PC-9 (cell line): ENCODE measurements at regions not wholly inside any gene's neighbourhood (a gene's known extent, or its start where the extent isn't known, plus 50 kb on each side); places are given as distances from the start of the nearest gene placed in this dataset.

Experiments
- EZH2 ChIP-seq: fragments of 200-600 bp; sonication (generic); IDR thresholded peaks from 2 replicates; pipeline ENCODE4 v1.8.0; 2017; ENCODE audit warnings: antibody characterized with exemption, low read depth
- TF ChIP-seq, protein P1 (sequence below): fragments of 200-600 bp; sonication (generic); conservative IDR thresholded peaks from 2 replicates; pipeline ENCODE4 v1.6.1; 2017; ENCODE audit warnings: mixed run types, antibody characterized with exemption, mild to moderate bottlenecking, moderate library complexity

DNA sequence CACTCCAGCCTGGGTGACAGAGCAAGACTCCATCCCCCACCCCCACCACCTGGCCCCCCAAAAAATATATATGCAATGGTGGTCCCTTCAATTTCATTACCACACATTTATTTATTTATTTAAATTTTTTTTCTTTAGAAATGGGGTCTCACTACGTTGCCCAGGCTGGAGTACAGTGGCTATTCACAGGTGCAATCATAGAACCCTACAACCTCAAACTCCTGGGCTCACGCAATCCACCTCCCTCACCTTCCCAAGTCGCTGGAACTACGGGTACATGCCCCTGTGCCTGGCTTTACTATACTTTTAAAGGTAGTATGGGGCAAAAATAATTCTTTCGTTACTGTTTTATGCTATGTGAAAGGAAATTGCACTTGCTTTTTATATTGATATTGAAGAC lies 50.9 kb upstream of the EP300 start:
- TF ChIP-seq, protein P1, sequence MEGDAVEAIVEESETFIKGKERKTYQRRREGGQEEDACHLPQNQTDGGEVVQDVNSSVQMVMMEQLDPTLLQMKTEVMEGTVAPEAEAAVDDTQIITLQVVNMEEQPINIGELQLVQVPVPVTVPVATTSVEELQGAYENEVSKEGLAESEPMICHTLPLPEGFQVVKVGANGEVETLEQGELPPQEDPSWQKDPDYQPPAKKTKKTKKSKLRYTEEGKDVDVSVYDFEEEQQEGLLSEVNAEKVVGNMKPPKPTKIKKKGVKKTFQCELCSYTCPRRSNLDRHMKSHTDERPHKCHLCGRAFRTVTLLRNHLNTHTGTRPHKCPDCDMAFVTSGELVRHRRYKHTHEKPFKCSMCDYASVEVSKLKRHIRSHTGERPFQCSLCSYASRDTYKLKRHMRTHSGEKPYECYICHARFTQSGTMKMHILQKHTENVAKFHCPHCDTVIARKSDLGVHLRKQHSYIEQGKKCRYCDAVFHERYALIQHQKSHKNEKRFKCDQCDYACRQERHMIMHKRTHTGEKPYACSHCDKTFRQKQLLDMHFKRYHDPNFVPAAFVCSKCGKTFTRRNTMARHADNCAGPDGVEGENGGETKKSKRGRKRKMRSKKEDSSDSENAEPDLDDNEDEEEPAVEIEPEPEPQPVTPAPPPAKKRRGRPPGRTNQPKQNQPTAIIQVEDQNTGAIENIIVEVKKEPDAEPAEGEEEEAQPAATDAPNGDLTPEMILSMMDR: no peak
- no peak for TF ChIP-seq EZH2
